Liver (tissue), 8 donors: ENCODE measurements at regions not wholly inside any gene's neighbourhood (a gene's known extent, or its start where the extent isn't known, plus 50 kb on each side); places are given as distances from the start of the nearest gene placed in this dataset.

Experiments
- DNase-seq: peaks from one replicate; pipeline ENCODE4 v3.0.0-alpha.2; 2017; ENCODE audit warnings: low spot score
- H3K27ac ChIP-seq, 2 donors: one replicate each; pipeline ENCODE4 v1.7.0; 2013; ENCODE audit warnings: inconsistent platforms in 2 of 2, low read length in 2 of 2, control low read depth in 1 of 2, low read depth in 1 of 2, mild to moderate bottlenecking in 1 of 2
- H3K27me3 ChIP-seq, 4 donors: one replicate each; pipeline versions ENCODE4 v1.6.1 to v1.7.0; 2013; ENCODE audit warnings: low read length in 3 of 4, inconsistent platforms in 1 of 4, mild to moderate bottlenecking in 1 of 4, moderate library complexity in 1 of 4; ENCODE audit not compliant: control insufficient read depth in 4 of 4, insufficient read depth in 4 of 4
- H3K36me3 ChIP-seq, 4 donors: one replicate each; pipeline versions ENCODE4 v1.6.1 to v1.7.0; 2013; ENCODE audit warnings: low read length in 3 of 4, mild to moderate bottlenecking in 3 of 4, low read depth in 1 of 4, moderate library complexity in 1 of 4; ENCODE audit not compliant: control insufficient read depth in 4 of 4, insufficient read depth in 3 of 4
- H3K4me1 ChIP-seq, 4 donors: one replicate each; pipeline versions ENCODE4 v1.6.1 to v1.7.0; 2013; ENCODE audit warnings: low read length in 3 of 4, mild to moderate bottlenecking in 3 of 4, moderate library complexity in 1 of 4; ENCODE audit not compliant: control insufficient read depth in 4 of 4, insufficient read depth in 4 of 4
- H3K4me3 ChIP-seq, 3 donors: one replicate each; pipeline versions ENCODE4 v1.6.1 to v1.7.0; 2013; ENCODE audit warnings: low read length in 3 of 3, control low read depth in 1 of 3, low read depth in 1 of 3, mild to moderate bottlenecking in 1 of 3
- H3K9ac ChIP-seq, 2 donors: one replicate each; pipeline ENCODE4 v1.7.0; 2013; ENCODE audit warnings: low read length in 2 of 2, mild to moderate bottlenecking in 2 of 2, moderate library complexity in 2 of 2, control low read depth in 1 of 2, low read depth in 1 of 2
- H3K9me3 ChIP-seq, 4 donors: one replicate each; pipeline versions ENCODE4 v1.6.1 to v1.7.0; 2013; ENCODE audit warnings: low read length in 3 of 4; ENCODE audit not compliant: control insufficient read depth in 4 of 4
- EGR1 ChIP-seq, 2 donors: IDR thresholded peaks; 2 replicates each; pipeline ENCODE4 v1.6.1; 2016 to 2018; ENCODE audit warnings: antibody characterized with exemption in 2 of 2, low read depth in 2 of 2
- FOXA1 ChIP-seq: IDR thresholded peaks from 2 replicates; pipeline ENCODE4 v1.6.1; 2016; ENCODE audit warnings: antibody characterized with exemption
- FOXA2 ChIP-seq: IDR thresholded peaks from 2 replicates; pipeline ENCODE4 v1.6.1; 2016; ENCODE audit warnings: antibody characterized with exemption
- GABPA ChIP-seq, 2 donors: IDR thresholded peaks in 1 of 2; conservative IDR thresholded peaks in 1 of 2; 2 replicates each; pipeline ENCODE4 v1.6.1; 2016; ENCODE audit warnings: antibody characterized with exemption in 2 of 2, mild to moderate bottlenecking in 1 of 2, moderate library complexity in 1 of 2
- HNF4G ChIP-seq: IDR thresholded peaks from 2 replicates; pipeline ENCODE4 v1.6.1; 2016; ENCODE audit warnings: antibody characterized with exemption
- JUND ChIP-seq, 2 donors: IDR thresholded peaks; 2 replicates each; pipeline ENCODE4 v1.6.1; 2016; ENCODE audit warnings: antibody characterized with exemption in 2 of 2
- NR2F2 ChIP-seq: IDR thresholded peaks from 2 replicates; pipeline ENCODE4 v1.6.1; 2016; ENCODE audit warnings: antibody characterized with exemption
- RAD21 ChIP-seq, 2 donors: IDR thresholded peaks; 2 replicates each; pipeline ENCODE4 v1.6.1; 2016; ENCODE audit warnings: antibody characterized with exemption in 2 of 2, mild to moderate bottlenecking in 2 of 2
- SP1 ChIP-seq: IDR thresholded peaks from 2 replicates; pipeline ENCODE4 v1.6.1; 2018; ENCODE audit warnings: antibody characterized with exemption, mild to moderate bottlenecking
- TAF1 ChIP-seq: conservative IDR thresholded peaks from 2 replicates; pipeline ENCODE4 v1.6.1; 2016; ENCODE audit warnings: antibody characterized with exemption, mild to moderate bottlenecking
- YY1 ChIP-seq: IDR thresholded peaks from 2 replicates; pipeline ENCODE4 v1.6.1; 2016; ENCODE audit warnings: antibody characterized with exemption, mild to moderate bottlenecking
- WGBS: extraction: QIAGEN DNeasy Blood & Tissue Kit; methylation state at CpG from one replicate; pipeline ENCODE4 v1.1.7; 2013; 5-methylcytosine and 5-hydroxymethylcytosine counted together
- TF ChIP-seq, protein P1 (sequence below): IDR thresholded peaks from 2 replicates; pipeline ENCODE4 v1.6.1; 2016; ENCODE audit warnings: antibody characterized with exemption, mild to moderate bottlenecking
- TF ChIP-seq, protein P2 (sequence below): IDR thresholded peaks from 2 replicates; pipeline ENCODE4 v1.6.1; 2016; ENCODE audit warnings: antibody characterized with exemption
- TF ChIP-seq, protein P3 (sequence below): fragments of 150-350 bp; IDR thresholded peaks from 2 replicates; pipeline ENCODE4 v1.5.1; 2017; ENCODE audit warnings: improper control_type of control experiment, low read depth, low read length; ENCODE audit not compliant: missing input control
- TF ChIP-seq, protein P4 (sequence below): IDR thresholded peaks from 2 replicates; pipeline ENCODE4 v1.6.1; 2016; ENCODE audit warnings: antibody characterized with exemption
- TF ChIP-seq, protein P5 (sequence below): IDR thresholded peaks from 2 replicates; pipeline ENCODE4 v1.6.1; 2016; ENCODE audit warnings: antibody characterized with exemption
- donor health status: healthy.
- donor health status: healthy.
- donor health status: healthy.
- donor health status: healthy.
- donor health status: healthy.

DNA sequence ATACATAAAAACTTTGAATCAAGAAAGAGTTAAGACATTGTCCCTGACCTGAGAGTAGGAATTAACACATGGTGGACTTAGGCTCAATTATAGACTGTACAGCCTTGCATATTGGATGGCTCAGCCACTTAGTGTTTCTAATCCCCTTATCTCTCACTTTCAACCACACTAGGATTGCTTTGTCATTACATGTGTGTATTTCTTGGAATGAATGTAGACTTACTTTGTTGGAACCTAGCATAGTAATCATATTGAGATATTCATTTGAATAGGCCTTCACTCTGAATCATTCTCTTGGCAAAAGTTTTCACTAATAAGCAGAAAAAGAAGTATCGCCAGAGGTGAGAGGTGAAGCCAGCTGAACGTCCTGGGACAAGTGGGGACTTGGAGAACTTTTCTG, 1973.9 kb upstream of the FLRT2 start:
- TF ChIP-seq TAF1: no peak
- TF ChIP-seq RAD21 (IDR thresholded peaks at IDR 0.05): no peak
- no peak for TF ChIP-seq FOXA2
- no peak for TF ChIP-seq SP1
- TF ChIP-seq, protein P1, sequence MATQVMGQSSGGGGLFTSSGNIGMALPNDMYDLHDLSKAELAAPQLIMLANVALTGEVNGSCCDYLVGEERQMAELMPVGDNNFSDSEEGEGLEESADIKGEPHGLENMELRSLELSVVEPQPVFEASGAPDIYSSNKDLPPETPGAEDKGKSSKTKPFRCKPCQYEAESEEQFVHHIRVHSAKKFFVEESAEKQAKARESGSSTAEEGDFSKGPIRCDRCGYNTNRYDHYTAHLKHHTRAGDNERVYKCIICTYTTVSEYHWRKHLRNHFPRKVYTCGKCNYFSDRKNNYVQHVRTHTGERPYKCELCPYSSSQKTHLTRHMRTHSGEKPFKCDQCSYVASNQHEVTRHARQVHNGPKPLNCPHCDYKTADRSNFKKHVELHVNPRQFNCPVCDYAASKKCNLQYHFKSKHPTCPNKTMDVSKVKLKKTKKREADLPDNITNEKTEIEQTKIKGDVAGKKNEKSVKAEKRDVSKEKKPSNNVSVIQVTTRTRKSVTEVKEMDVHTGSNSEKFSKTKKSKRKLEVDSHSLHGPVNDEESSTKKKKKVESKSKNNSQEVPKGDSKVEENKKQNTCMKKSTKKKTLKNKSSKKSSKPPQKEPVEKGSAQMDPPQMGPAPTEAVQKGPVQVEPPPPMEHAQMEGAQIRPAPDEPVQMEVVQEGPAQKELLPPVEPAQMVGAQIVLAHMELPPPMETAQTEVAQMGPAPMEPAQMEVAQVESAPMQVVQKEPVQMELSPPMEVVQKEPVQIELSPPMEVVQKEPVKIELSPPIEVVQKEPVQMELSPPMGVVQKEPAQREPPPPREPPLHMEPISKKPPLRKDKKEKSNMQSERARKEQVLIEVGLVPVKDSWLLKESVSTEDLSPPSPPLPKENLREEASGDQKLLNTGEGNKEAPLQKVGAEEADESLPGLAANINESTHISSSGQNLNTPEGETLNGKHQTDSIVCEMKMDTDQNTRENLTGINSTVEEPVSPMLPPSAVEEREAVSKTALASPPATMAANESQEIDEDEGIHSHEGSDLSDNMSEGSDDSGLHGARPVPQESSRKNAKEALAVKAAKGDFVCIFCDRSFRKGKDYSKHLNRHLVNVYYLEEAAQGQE: no peak
- TF ChIP-seq, protein P2, sequence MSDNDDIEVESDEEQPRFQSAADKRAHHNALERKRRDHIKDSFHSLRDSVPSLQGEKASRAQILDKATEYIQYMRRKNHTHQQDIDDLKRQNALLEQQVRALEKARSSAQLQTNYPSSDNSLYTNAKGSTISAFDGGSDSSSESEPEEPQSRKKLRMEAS: no peak
- no peak for TF ChIP-seq GABPA (IDR thresholded peaks at IDR 0.05 in 1 of 2, conservative IDR thresholded peaks at IDR 0.05 in 1 of 2)
- no peak for TF ChIP-seq HNF4G
- TF ChIP-seq, protein P3, sequence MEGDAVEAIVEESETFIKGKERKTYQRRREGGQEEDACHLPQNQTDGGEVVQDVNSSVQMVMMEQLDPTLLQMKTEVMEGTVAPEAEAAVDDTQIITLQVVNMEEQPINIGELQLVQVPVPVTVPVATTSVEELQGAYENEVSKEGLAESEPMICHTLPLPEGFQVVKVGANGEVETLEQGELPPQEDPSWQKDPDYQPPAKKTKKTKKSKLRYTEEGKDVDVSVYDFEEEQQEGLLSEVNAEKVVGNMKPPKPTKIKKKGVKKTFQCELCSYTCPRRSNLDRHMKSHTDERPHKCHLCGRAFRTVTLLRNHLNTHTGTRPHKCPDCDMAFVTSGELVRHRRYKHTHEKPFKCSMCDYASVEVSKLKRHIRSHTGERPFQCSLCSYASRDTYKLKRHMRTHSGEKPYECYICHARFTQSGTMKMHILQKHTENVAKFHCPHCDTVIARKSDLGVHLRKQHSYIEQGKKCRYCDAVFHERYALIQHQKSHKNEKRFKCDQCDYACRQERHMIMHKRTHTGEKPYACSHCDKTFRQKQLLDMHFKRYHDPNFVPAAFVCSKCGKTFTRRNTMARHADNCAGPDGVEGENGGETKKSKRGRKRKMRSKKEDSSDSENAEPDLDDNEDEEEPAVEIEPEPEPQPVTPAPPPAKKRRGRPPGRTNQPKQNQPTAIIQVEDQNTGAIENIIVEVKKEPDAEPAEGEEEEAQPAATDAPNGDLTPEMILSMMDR: no peak
- no peak for TF ChIP-seq FOXA1
- Histone ChIP-seq H3K9ac (no peak overlapping the region), H3K36me3 (no peaks in the 10 kb centered on the region), H3K4me1 (no peaks in the 10 kb centered on the region), H3K9me3 (peaks cover 0 to 4% (median 0%) of the 10 kb centered on the region in 4 donors), H3K27me3 (no peaks in the 10 kb centered on the region), H3K4me3 (no peak overlapping the region), H3K27ac (no peak overlapping the region)
- WGBS: 60% methylated on average over 2 of the region's 2 CpGs
- no peak for DNase-seq

DNA sequence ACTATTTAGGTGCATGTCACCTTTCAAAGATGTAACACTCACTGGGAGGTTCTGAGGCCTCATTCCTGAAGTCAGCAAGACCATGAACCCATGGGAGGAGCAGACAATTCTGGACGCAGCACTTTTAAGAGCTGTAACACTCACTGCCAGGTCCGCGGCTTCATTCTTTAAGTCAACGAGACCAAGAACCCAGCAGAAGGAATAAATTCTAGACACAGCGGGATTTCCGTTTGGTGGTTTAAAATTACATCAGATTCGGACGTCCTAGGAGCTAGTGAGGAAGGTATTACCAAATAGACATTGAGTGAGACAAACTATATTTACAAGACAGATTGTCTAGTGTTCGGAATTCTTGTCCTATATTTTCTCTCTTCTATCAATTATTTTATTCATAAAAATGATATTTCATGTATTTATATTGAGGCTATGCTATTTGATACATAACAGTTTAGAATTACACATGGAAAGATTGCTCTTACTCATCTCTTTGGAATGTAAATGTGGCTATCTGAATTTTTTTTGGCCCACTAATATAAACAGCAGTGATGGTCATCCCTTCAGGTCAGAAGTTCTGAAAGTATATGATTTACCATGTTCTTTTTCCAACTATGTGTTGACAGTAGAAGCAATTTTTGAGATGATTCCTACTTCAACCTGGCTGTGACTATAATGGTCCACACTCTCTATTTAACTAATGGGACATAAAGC, 1973.0 kb upstream of the FLRT2 start:
- no peaks in the 10 kb centered on the region for H3K4me1 ChIP-seq
- no peak overlapping the region for H3K27ac ChIP-seq
- no peaks in the 10 kb centered on the region for H3K27me3 ChIP-seq
- H3K4me3 ChIP-seq: no peak overlapping the region
- H3K9me3 ChIP-seq: peaks cover 0 to 4% (median 0%) of the 10 kb centered on the region in 4 donors
- no peak for DNase-seq
- H3K9ac ChIP-seq: no peak overlapping the region
- TF ChIP-seq FOXA1 (no peak), HNF4G (no peak), EGR1 (IDR thresholded peaks at IDR 0.05; ENCODE audit: low read depth in 2 of 2) (no peak), GABPA (IDR thresholded peaks at IDR 0.05 in 1 of 2, conservative IDR thresholded peaks at IDR 0.05 in 1 of 2) (no peak), SP1 (no peak), JUND (IDR thresholded peaks at IDR 0.05) (no peak), TAF1 (no peak), FOXA2 (no peak), NR2F2 (no peak), YY1 (no peak)
- TF ChIP-seq, protein P3: no peak
- TF ChIP-seq, protein P4, sequence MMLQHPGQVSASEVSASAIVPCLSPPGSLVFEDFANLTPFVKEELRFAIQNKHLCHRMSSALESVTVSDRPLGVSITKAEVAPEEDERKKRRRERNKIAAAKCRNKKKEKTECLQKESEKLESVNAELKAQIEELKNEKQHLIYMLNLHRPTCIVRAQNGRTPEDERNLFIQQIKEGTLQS: no peak
- TF ChIP-seq, protein P5, sequence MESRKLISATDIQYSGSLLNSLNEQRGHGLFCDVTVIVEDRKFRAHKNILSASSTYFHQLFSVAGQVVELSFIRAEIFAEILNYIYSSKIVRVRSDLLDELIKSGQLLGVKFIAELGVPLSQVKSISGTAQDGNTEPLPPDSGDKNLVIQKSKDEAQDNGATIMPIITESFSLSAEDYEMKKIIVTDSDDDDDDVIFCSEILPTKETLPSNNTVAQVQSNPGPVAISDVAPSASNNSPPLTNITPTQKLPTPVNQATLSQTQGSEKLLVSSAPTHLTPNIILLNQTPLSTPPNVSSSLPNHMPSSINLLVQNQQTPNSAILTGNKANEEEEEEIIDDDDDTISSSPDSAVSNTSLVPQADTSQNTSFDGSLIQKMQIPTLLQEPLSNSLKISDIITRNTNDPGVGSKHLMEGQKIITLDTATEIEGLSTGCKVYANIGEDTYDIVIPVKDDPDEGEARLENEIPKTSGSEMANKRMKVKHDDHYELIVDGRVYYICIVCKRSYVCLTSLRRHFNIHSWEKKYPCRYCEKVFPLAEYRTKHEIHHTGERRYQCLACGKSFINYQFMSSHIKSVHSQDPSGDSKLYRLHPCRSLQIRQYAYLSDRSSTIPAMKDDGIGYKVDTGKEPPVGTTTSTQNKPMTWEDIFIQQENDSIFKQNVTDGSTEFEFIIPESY: no peak
- 86% methylated on average over 9 of the region's 9 CpGs for WGBS
- no peaks in the 10 kb centered on the region for H3K36me3 ChIP-seq
